Uterus (tissue), 2 donors: ENCODE measurements at regions not wholly inside any gene's neighbourhood (a gene's known extent, or its start where the extent isn't known, plus 50 kb on each side); places are given as distances from the start of the nearest gene placed in this dataset.

Experiments used
- CTCF ChIP-seq, 4 experiments: fragments of 200-600 bp in 2 of 4; fragments of 450-650 bp in 2 of 4; sonication (generic) in 2 of 4; IDR thresholded peaks; one replicate each; pipeline ENCODE4 v1.5.1; 2016 to 2019; ENCODE audit warnings: antibody characterized with exemption in 4 of 4, mild to moderate bottlenecking in 2 of 4, moderate library complexity in 1 of 4
- POLR2A ChIP-seq, 2 donors: fragments of 450-650 bp; IDR thresholded peaks; one replicate each; pipeline ENCODE4 v1.6.1; 2016; ENCODE audit warnings: antibody characterized with exemption in 2 of 2, mild to moderate bottlenecking in 1 of 2, moderate library complexity in 1 of 2

- TF ChIP-seq CTCF (IDR thresholded peaks at IDR 0.05) (no peak), POLR2A (IDR thresholded peaks at IDR 0.05) (no peak)
These were observed 213.0 kb upstream of the CDYL start for GRCh38 chr6:4563156-4563555.
